A549 (cell line): ENCODE measurements at regions not wholly inside any gene's neighbourhood (a gene's known extent, or its start where the extent isn't known, plus 50 kb on each side); places are given as distances from the start of the nearest gene placed in this dataset.

ENCODE experiments used
- ATAC-seq, 2 experiments: fragments of 200-7000 bp in 1 of 2; fragments of >200 bp in 1 of 2; cut with Nextera tagmentation in 1 of 2; cut with Tn5 transposase in 1 of 2; 3 replicates each; pipeline versions ENCODE4 v1.8.0 to v1.9.1; 2018 to 2020; ENCODE audit warnings: mild to moderate bottlenecking in 1 of 2, moderate library complexity in 1 of 2
- CTCF ChIA-PET: fragments of 300-600 bp; sonication (Branson Sonifier 250); formaldehyde crosslinking; extraction: SDS; loops from one replicate; lab custom pipeline; 2021; ENCODE audit warnings: antibody characterized with exemption, inconsistent platforms; lab: Yijun Ruan, JAX
- POLR2A ChIA-PET: fragments of 350-600 bp; formaldehyde crosslinking; extraction: SDS; loops from one replicate; lab custom pipeline; 2021; ENCODE audit warnings: antibody characterized with exemption, inconsistent platforms; lab: Yijun Ruan, JAX
- DNase-seq, 2 experiments: peaks; one replicate each; pipeline versions ENCODE4 v3.0.0 to v3.0.0-alpha.2; 2011 to 2016; ENCODE audit warnings: low read depth in 1 of 2, low spot score in 1 of 2
- FAIRE-seq: peaks from 2 replicates; lab custom pipeline; 2011; peaks lifted over from hg19 to GRCh38; lab: Jason Lieb, UNC
- H3K27ac ChIP-seq, 2 experiments: fragments of >200 bp; sonication (Bioruptor Twin); formaldehyde crosslinking; 3 replicates each; pipeline ENCODE4 v1.5.1; 2016 to 2017
- H3K4me1 ChIP-seq: fragments of >200 bp; sonication (Bioruptor Twin); formaldehyde crosslinking; 3 replicates; pipeline ENCODE4 v1.6.1; 2016
- H3K4me2 ChIP-seq: fragments of >200 bp; sonication (Bioruptor Twin); formaldehyde crosslinking; 3 replicates; pipeline ENCODE4 v1.6.1; 2016
- H3K4me3 ChIP-seq: fragments of >200 bp; sonication (Bioruptor Twin); formaldehyde crosslinking; 3 replicates; pipeline ENCODE4 v1.5.1; 2016
- H3K9me3 ChIP-seq: fragments of >200 bp; sonication (Bioruptor Twin); formaldehyde crosslinking; 3 replicates; pipeline ENCODE4 v1.6.1; 2016
- CHD2 ChIP-seq: fragments of 150-350 bp; IDR thresholded peaks from 2 replicates; pipeline ENCODE4 v1.6.1; 2014; ENCODE audit warnings: low read length; ENCODE audit not compliant: partially characterized antibody
- EHF ChIP-seq: fragments of 250-450 bp; sonication (Bioruptor Pico); IDR thresholded peaks from 2 replicates; pipeline ENCODE4 v1.5.0; 2020; ENCODE audit warnings: mild to moderate bottlenecking
- EP300 ChIP-seq, 2 experiments: fragments of >200 bp; sonication (Bioruptor Twin); formaldehyde crosslinking; IDR thresholded peaks; 2 replicates in 1 of 2; 3 replicates in 1 of 2; pipeline ENCODE4 v1.6.1; 2016 to 2017
- ESRRA ChIP-seq: fragments of 150-350 bp; IDR thresholded peaks from 2 replicates; pipeline ENCODE4 v1.6.1; 2014; ENCODE audit warnings: mild to moderate bottlenecking, low read length, borderline replicate concordance
- FOSL2 ChIP-seq, 2 experiments: fragments of 450-650 bp in 1 of 2; fragments of >200 bp in 1 of 2; sonication (Bioruptor Twin) in 1 of 2; formaldehyde crosslinking; IDR thresholded peaks; 2 replicates each; pipeline versions ENCODE4 v1.5.0 to v1.6.1; 2016 to 2020; ENCODE audit warnings: mild to moderate bottlenecking in 1 of 2, moderate library complexity in 1 of 2
- FOXS1 ChIP-seq: fragments of 250-450 bp; sonication (Bioruptor Pico); IDR thresholded peaks from 2 replicates; pipeline ENCODE4 v1.5.0; 2020; ENCODE audit warnings: mild to moderate bottlenecking, moderate library complexity
- GATA3 ChIP-seq: IDR thresholded peaks from 2 replicates; pipeline ENCODE4 v1.6.1; 2012; ENCODE audit warnings: borderline replicate concordance
- HDAC2 ChIP-seq: fragments of 200-600 bp; sonication (generic); IDR thresholded peaks from 2 replicates; pipeline ENCODE4 v1.6.1; 2016
- HEYL ChIP-seq: fragments of 250-450 bp; sonication (Bioruptor Pico); IDR thresholded peaks from 2 replicates; pipeline ENCODE4 v1.8.0; 2021; ENCODE audit warnings: mild to moderate bottlenecking, moderate library complexity
- HOXA7 ChIP-seq: fragments of 250-450 bp; sonication (Bioruptor Pico); IDR thresholded peaks from 2 replicates; pipeline ENCODE4 v1.5.0; 2020; ENCODE audit warnings: mild to moderate bottlenecking, moderate library complexity
- KDM1A ChIP-seq: fragments of 200-600 bp; sonication (generic); IDR thresholded peaks from 2 replicates; pipeline ENCODE4 v1.6.1; 2016; ENCODE audit warnings: low read depth, mild to moderate bottlenecking
- MAFK ChIP-seq: fragments of 450-650 bp; IDR thresholded peaks from 2 replicates; pipeline ENCODE4 v1.6.1; 2014; ENCODE audit not compliant: partially characterized antibody
- MYC ChIP-seq: IDR thresholded peaks from 2 replicates; pipeline ENCODE4 v1.6.1; 2012; ENCODE audit warnings: mild to moderate bottlenecking, inconsistent platforms, low read length, improper control_type of control experiment, borderline replicate concordance
- NFE2L2 ChIP-seq: fragments of 150-350 bp; conservative IDR thresholded peaks from 2 replicates; pipeline ENCODE4 v1.6.1; 2014; ENCODE audit warnings: low read length
- NPAS2 ChIP-seq: fragments of 250-450 bp; sonication (Bioruptor Pico); IDR thresholded peaks from 2 replicates; pipeline ENCODE4 v1.8.0; 2022; ENCODE audit warnings: mild to moderate bottlenecking, moderate library complexity, borderline replicate concordance
- POLR2AphosphoS2 ChIP-seq: conservative IDR thresholded peaks from 2 replicates; pipeline ENCODE4 v1.6.1; 2012; ENCODE audit warnings: low read length, improper control_type of control experiment, inconsistent platforms
- RAD21 ChIP-seq, 2 experiments: fragments of >200 bp in 1 of 2; sonication (Bioruptor Twin) in 1 of 2; formaldehyde crosslinking in 1 of 2; IDR thresholded peaks in 1 of 2; conservative IDR thresholded peaks in 1 of 2; 2 replicates in 1 of 2; 3 replicates in 1 of 2; pipeline ENCODE4 v1.6.1; 2012 to 2018; ENCODE audit warnings: inconsistent platforms in 1 of 2
- RARB ChIP-seq: fragments of 250-450 bp; sonication (Bioruptor Pico); IDR thresholded peaks from 2 replicates; pipeline ENCODE4 v1.8.0; 2021; ENCODE audit warnings: mild to moderate bottlenecking, moderate library complexity
- RFX5 ChIP-seq: fragments of 450-650 bp; IDR thresholded peaks from 2 replicates; pipeline ENCODE4 v1.7.1; 2014; ENCODE audit warnings: antibody characterized with exemption, mild to moderate bottlenecking, moderate library complexity
- RNF2 ChIP-seq: fragments of 200-600 bp; sonication (generic); IDR thresholded peaks from 2 replicates; pipeline ENCODE4 v1.6.1; 2016; ENCODE audit warnings: low read depth, mild to moderate bottlenecking, antibody characterized with exemption, moderate library complexity, borderline replicate concordance
- SMC3 ChIP-seq: fragments of >200 bp; sonication (Bioruptor Twin); formaldehyde crosslinking; IDR thresholded peaks from 3 replicates; pipeline ENCODE4 v1.6.1; 2018; ENCODE audit warnings: inconsistent platforms
- SREBF2 ChIP-seq: fragments of 450-650 bp; IDR thresholded peaks from 2 replicates; pipeline ENCODE4 v1.6.1; 2014; ENCODE audit warnings: mild to moderate bottlenecking, moderate library complexity
- TFCP2L1 ChIP-seq: fragments of 250-450 bp; sonication (Bioruptor Pico); IDR thresholded peaks from 2 replicates; pipeline ENCODE4 v1.5.0; 2021; ENCODE audit warnings: mild to moderate bottlenecking
- TP53 ChIP-seq: fragments of 250-450 bp; sonication (Bioruptor Pico); IDR thresholded peaks from 2 replicates; pipeline ENCODE4 v1.5.0; 2021; ENCODE audit warnings: mild to moderate bottlenecking, moderate library complexity
- ZC3H11A ChIP-seq: fragments of 450-650 bp; IDR thresholded peaks from 2 replicates; pipeline ENCODE4 v1.6.1; 2014; ENCODE audit warnings: antibody characterized with exemption, mild to moderate bottlenecking
- WGBS: methylation state at CpG from one replicate; pipeline ENCODE4 v1.1.6; 2017; ENCODE audit errors: missing lambda C conversion rate; 5-methylcytosine and 5-hydroxymethylcytosine counted together
- TF ChIP-seq, protein P1 (sequence below): fragments of 450-650 bp; IDR thresholded peaks from 2 replicates; pipeline ENCODE4 v1.6.1; 2014; ENCODE audit warnings: antibody characterized with exemption
- TF ChIP-seq, protein P2 (sequence below): IDR thresholded peaks from 2 replicates; pipeline ENCODE4 v1.6.1; 2012
- TF ChIP-seq, protein P3 (sequence below): fragments of >200 bp; sonication (Bioruptor Twin); formaldehyde crosslinking; IDR thresholded peaks from 2 replicates; pipeline ENCODE4 v1.6.1; 2016
- TF ChIP-seq, protein P4 (sequence below): fragments of 200-600 bp; sonication (generic); IDR thresholded peaks from 2 replicates; pipeline ENCODE4 v1.6.1; 2016; ENCODE audit warnings: antibody characterized with exemption, mild to moderate bottlenecking, moderate library complexity
- TF ChIP-seq, protein P5 (sequence below): fragments of >200 bp; sonication (Bioruptor Twin); formaldehyde crosslinking; IDR thresholded peaks from 3 replicates; pipeline ENCODE4 v1.5.1; 2016

DNA sequence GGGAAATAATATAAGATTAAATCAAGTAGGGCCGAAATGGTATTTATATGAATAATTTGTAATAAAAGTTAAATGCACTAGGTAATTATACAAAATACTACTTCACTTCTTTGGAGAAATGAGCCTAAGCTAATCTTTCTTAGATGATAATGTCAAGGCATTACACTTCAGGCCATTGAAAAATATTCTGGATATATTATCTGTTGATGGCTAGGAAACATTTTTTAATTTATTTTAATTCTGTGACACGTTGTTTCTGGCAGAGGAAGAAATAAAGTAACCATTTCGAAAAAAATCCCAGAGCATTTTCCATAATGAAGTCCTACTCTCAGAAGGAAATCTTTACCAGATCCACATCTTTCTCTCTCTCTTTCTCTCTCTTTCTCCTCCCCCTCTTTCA lies 133.9 kb downstream of the MMUT start:
- DNase-seq (no peak), ATAC-seq (no peak)
- CTCF ChIA-PET, result no interaction called here
- no peak for TF ChIP-seq TFCP2L1 (CRISPR knock-in tag)
- no peak for TF ChIP-seq SREBF2
- TF ChIP-seq RARB (CRISPR knock-in tag), result no peak
- no peak for TF ChIP-seq RFX5
- TF ChIP-seq, protein P1, sequence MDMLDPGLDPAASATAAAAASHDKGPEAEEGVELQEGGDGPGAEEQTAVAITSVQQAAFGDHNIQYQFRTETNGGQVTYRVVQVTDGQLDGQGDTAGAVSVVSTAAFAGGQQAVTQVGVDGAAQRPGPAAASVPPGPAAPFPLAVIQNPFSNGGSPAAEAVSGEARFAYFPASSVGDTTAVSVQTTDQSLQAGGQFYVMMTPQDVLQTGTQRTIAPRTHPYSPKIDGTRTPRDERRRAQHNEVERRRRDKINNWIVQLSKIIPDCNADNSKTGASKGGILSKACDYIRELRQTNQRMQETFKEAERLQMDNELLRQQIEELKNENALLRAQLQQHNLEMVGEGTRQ, result no peak
- TF ChIP-seq RNF2, result no peak
- TF ChIP-seq HDAC2, result no peak
- TF ChIP-seq KDM1A, result no peak
- TF ChIP-seq MYC, result no peak
- TF ChIP-seq, protein P2, sequence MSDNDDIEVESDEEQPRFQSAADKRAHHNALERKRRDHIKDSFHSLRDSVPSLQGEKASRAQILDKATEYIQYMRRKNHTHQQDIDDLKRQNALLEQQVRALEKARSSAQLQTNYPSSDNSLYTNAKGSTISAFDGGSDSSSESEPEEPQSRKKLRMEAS, result no peak
- no peak for TF ChIP-seq FOSL2 (IDR thresholded peaks at IDR 0.05)
- TF ChIP-seq FOSL2 (CRISPR knock-in tag; IDR thresholded peaks at IDR 0.05), result no peak
- no peak for TF ChIP-seq HOXA7
- TF ChIP-seq ZC3H11A, result no peak
- no peak for TF ChIP-seq FOXS1 (CRISPR knock-in tag)
- TF ChIP-seq RAD21 (conservative IDR thresholded peaks at IDR 0.05 in 1 of 2, IDR thresholded peaks at IDR 0.05 in 1 of 2), result no peak
- no peak for TF ChIP-seq SMC3
- no peak for TF ChIP-seq MAFK
- no peak for TF ChIP-seq ESRRA
- no peak for TF ChIP-seq NPAS2
- TF ChIP-seq, protein P3, sequence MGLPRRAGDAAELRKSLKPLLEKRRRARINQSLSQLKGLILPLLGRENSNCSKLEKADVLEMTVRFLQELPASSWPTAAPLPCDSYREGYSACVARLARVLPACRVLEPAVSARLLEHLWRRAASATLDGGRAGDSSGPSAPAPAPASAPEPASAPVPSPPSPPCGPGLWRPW, result no peak
- TF ChIP-seq, all 56 proteins: peak for 0
- no peak for FAIRE-seq
- POLR2A ChIA-PET, result no interaction called here
- Histone ChIP-seq H3K4me1 (peaks cover 4% of the 10 kb centered on the region; the same call in 1 of the 3 replicates), H3K4me3 (no peak overlapping the region), H3K9me3 (no peaks in the 10 kb centered on the region), H3K27ac (no peak overlapping the region), H3K4me2 (no peak overlapping the region)
- 30% methylated on average over 3 of the region's 3 CpGs for WGBS

DNA sequence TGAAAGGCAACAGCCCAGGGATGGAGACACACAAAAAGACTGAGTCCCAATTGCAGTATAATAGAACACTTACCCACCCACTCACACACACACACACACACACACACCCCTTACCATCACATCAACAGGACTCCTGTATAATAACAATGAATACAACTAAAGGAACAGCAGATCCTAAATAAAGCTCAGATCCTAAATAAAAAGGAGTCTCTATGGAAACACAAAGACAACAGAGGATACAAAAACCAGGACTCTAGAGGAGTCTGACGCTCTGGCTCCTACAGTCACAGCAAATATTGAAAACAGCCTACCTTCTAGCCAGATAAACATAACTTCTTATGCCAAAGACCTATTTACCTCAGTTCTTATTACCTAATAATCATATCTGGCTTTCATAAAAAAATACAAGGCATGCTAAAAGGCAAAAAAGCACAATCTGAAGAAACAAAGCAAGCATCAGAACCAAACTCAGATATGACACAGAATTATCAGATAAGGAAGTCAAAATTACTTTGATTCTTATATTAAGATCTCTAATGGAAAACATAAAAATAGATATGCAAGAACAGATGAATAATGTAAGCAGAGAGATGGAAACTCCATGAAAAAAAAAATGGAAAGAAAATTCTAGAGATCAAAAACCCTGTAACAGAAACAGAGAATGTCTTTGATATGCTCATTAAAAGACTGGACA lies 134.9 kb downstream of the MMUT start:
- Histone ChIP-seq H3K4me3 (no peak overlapping the region), H3K4me2 (no peak overlapping the region), H3K9me3 (no peaks in the 10 kb centered on the region), H3K27ac (no peak overlapping the region), H3K4me1 (peaks cover 4% of the 10 kb centered on the region; the same call in 1 of the 3 replicates)
- DNase-seq, result no peak
- ChIA-PET POLR2A (no interaction called here), CTCF (no interaction called here)
- ATAC-seq, result no peak
- WGBS, result 84% methylated on average over 1 of the region's 1 CpG
- TF ChIP-seq POLR2AphosphoS2 (no peak), NFE2L2 (no peak), HOXA7 (no peak), CHD2 (no peak), HEYL (CRISPR knock-in tag) (no peak), GATA3 (no peak), NPAS2 (no peak), TP53 (CRISPR knock-in tag) (no peak), KDM1A (no peak), EHF (CRISPR knock-in tag) (no peak), EP300 (IDR thresholded peaks at IDR 0.05) (no peak)
- TF ChIP-seq, protein P2, result no peak
- TF ChIP-seq, protein P3, result no peak
- TF ChIP-seq, protein P4, sequence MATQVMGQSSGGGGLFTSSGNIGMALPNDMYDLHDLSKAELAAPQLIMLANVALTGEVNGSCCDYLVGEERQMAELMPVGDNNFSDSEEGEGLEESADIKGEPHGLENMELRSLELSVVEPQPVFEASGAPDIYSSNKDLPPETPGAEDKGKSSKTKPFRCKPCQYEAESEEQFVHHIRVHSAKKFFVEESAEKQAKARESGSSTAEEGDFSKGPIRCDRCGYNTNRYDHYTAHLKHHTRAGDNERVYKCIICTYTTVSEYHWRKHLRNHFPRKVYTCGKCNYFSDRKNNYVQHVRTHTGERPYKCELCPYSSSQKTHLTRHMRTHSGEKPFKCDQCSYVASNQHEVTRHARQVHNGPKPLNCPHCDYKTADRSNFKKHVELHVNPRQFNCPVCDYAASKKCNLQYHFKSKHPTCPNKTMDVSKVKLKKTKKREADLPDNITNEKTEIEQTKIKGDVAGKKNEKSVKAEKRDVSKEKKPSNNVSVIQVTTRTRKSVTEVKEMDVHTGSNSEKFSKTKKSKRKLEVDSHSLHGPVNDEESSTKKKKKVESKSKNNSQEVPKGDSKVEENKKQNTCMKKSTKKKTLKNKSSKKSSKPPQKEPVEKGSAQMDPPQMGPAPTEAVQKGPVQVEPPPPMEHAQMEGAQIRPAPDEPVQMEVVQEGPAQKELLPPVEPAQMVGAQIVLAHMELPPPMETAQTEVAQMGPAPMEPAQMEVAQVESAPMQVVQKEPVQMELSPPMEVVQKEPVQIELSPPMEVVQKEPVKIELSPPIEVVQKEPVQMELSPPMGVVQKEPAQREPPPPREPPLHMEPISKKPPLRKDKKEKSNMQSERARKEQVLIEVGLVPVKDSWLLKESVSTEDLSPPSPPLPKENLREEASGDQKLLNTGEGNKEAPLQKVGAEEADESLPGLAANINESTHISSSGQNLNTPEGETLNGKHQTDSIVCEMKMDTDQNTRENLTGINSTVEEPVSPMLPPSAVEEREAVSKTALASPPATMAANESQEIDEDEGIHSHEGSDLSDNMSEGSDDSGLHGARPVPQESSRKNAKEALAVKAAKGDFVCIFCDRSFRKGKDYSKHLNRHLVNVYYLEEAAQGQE, result no peak
- TF ChIP-seq, protein P5, sequence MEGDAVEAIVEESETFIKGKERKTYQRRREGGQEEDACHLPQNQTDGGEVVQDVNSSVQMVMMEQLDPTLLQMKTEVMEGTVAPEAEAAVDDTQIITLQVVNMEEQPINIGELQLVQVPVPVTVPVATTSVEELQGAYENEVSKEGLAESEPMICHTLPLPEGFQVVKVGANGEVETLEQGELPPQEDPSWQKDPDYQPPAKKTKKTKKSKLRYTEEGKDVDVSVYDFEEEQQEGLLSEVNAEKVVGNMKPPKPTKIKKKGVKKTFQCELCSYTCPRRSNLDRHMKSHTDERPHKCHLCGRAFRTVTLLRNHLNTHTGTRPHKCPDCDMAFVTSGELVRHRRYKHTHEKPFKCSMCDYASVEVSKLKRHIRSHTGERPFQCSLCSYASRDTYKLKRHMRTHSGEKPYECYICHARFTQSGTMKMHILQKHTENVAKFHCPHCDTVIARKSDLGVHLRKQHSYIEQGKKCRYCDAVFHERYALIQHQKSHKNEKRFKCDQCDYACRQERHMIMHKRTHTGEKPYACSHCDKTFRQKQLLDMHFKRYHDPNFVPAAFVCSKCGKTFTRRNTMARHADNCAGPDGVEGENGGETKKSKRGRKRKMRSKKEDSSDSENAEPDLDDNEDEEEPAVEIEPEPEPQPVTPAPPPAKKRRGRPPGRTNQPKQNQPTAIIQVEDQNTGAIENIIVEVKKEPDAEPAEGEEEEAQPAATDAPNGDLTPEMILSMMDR, result no peak
- no peak for FAIRE-seq
